H1 (cell line): ENCODE measurements at regions not wholly inside any gene's neighbourhood (a gene's known extent, or its start where the extent isn't known, plus 50 kb on each side); places are given as distances from the start of the nearest gene placed in this dataset.

Experiments used
- CHD1 ChIP-seq: IDR thresholded peaks from 2 replicates; pipeline ENCODE4 v1.6.1; 2012; ENCODE audit warnings: low read depth, low read length, improper control_type of control experiment
- CHD7 ChIP-seq: fragments of 300-600 bp; sonication (generic); IDR thresholded peaks from 2 replicates; pipeline ENCODE4 v1.7.1; 2012; ENCODE audit warnings: low read length, moderate library complexity, mild to moderate bottlenecking, inconsistent platforms; ENCODE audit not compliant: insufficient replicate concordance
- CTBP2 ChIP-seq: IDR thresholded peaks from 2 replicates; pipeline ENCODE4 v1.7.0; 2011; ENCODE audit warnings: borderline replicate concordance, mild to moderate bottlenecking, moderate library complexity, mixed read lengths, low read length; ENCODE audit not compliant: insufficient read depth, insufficient read length
- KDM4A ChIP-seq: IDR thresholded peaks from one replicate; pipeline ENCODE4 v1.7.1; 2012; ENCODE audit warnings: low read depth, mild to moderate bottlenecking, moderate library complexity, low read length, inconsistent platforms; ENCODE audit not compliant: severe bottlenecking
- RXRA ChIP-seq: IDR thresholded peaks from 2 replicates; pipeline ENCODE4 v1.6.1; 2011; ENCODE audit warnings: low read depth, mild to moderate bottlenecking, low read length, moderate library complexity; ENCODE audit not compliant: insufficient read depth
- SRF ChIP-seq: IDR thresholded peaks from 2 replicates; pipeline ENCODE4 v1.6.1; 2011; ENCODE audit warnings: mild to moderate bottlenecking, low read depth, low read length, moderate library complexity
- SUZ12 ChIP-seq: fragments of 200-600 bp; sonication (generic); IDR thresholded peaks from 2 replicates; pipeline ENCODE4 v1.6.1; 2012; ENCODE audit warnings: mild to moderate bottlenecking, inconsistent platforms, low read length, moderate library complexity, mixed read lengths
- TAF1 ChIP-seq: IDR thresholded peaks from 2 replicates; pipeline ENCODE4 v1.6.1; 2011; ENCODE audit warnings: mild to moderate bottlenecking, low read depth, low read length
- TF ChIP-seq, protein P1 (sequence below), 3 experiments: IDR thresholded peaks; 1 replicate in 2 of 3; 2 replicates in 1 of 3; pipeline versions ENCODE4 v1.5.1 to v1.6.1; 2011; ENCODE audit warnings: low read length in 3 of 3, mild to moderate bottlenecking in 3 of 3, inconsistent platforms in 2 of 3, low read depth in 1 of 3, moderate library complexity in 1 of 3; ENCODE audit not compliant: insufficient read depth in 1 of 3; ENCODE audit errors: control extremely low read depth in 1 of 3

GRCh38 chr3:178960181-178960580 is 111.4 kb downstream of the ZMAT3 start (continued):
- TF ChIP-seq CHD7: no peak
- no peak for TF ChIP-seq CTBP2
- TF ChIP-seq, protein P1, sequence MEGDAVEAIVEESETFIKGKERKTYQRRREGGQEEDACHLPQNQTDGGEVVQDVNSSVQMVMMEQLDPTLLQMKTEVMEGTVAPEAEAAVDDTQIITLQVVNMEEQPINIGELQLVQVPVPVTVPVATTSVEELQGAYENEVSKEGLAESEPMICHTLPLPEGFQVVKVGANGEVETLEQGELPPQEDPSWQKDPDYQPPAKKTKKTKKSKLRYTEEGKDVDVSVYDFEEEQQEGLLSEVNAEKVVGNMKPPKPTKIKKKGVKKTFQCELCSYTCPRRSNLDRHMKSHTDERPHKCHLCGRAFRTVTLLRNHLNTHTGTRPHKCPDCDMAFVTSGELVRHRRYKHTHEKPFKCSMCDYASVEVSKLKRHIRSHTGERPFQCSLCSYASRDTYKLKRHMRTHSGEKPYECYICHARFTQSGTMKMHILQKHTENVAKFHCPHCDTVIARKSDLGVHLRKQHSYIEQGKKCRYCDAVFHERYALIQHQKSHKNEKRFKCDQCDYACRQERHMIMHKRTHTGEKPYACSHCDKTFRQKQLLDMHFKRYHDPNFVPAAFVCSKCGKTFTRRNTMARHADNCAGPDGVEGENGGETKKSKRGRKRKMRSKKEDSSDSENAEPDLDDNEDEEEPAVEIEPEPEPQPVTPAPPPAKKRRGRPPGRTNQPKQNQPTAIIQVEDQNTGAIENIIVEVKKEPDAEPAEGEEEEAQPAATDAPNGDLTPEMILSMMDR (IDR thresholded peaks at IDR 0.05; ENCODE audit: control extremely low read depth in 1 of 3, insufficient read depth in 1 of 3, low read depth in 1 of 3, low read length in 3 of 3): no peak
- TF ChIP-seq TAF1: no peak
- no peak for TF ChIP-seq SUZ12
- no peak for TF ChIP-seq SRF
- no peak for TF ChIP-seq RXRA
- no peak for TF ChIP-seq CHD1
- TF ChIP-seq KDM4A: no peak
